Breast epithelium (tissue), 4 donors: ENCODE measurements at regions not wholly inside any gene's neighbourhood (a gene's known extent, or its start where the extent isn't known, plus 50 kb on each side); places are given as distances from the start of the nearest gene placed in this dataset.

Experiments used
- DNase-seq, 2 donors: peaks; one replicate each; pipeline ENCODE4 v3.0.0-alpha.2; 2019; ENCODE audit warnings: low spot score in 2 of 2
- H3K27ac ChIP-seq, 2 donors: fragments of 200-600 bp; sonication (generic) in 1 of 2; one replicate each; pipeline ENCODE4 v1.5.1; 2016 to 2019; ENCODE audit warnings: mild to moderate bottlenecking in 1 of 2
- H3K27me3 ChIP-seq, 2 donors: fragments of 200-600 bp; sonication (generic) in 1 of 2; one replicate each; pipeline versions ENCODE4 v1.5.1 to v1.6.0; 2017 to 2019; ENCODE audit warnings: control low read depth in 1 of 2, mild to moderate bottlenecking in 1 of 2
- H3K36me3 ChIP-seq: fragments of 200-600 bp; one replicate; pipeline ENCODE4 v1.5.1; 2019
- H3K4me1 ChIP-seq, 2 donors: fragments of 200-600 bp; sonication (generic); one replicate each; pipeline ENCODE4 v1.5.1; 2016 to 2019; ENCODE audit warnings: control low read depth in 1 of 2
- H3K4me3 ChIP-seq, 3 donors: fragments of 200-600 bp; sonication (generic); 1 replicate in 2 of 3; 2 replicates in 1 of 3; pipeline ENCODE4 v1.5.1; 2016 to 2019; ENCODE audit warnings: mild to moderate bottlenecking in 3 of 3, moderate library complexity in 2 of 3
- H3K9me3 ChIP-seq, 2 donors: fragments of 200-600 bp; sonication (generic) in 1 of 2; one replicate each; pipeline ENCODE4 v1.5.1; 2016 to 2019; ENCODE audit warnings: control low read depth in 1 of 2
- POLR2A ChIP-seq: fragments of 450-650 bp; IDR thresholded peaks from one replicate; pipeline ENCODE4 v1.6.1; 2016; ENCODE audit warnings: antibody characterized with exemption, mild to moderate bottlenecking, moderate library complexity
- POLR2AphosphoS5 ChIP-seq, 3 donors: sonication (generic); formaldehyde crosslinking; IDR thresholded peaks; one replicate each; pipeline ENCODE4 v1.6.1; 2017; ENCODE audit warnings: antibody characterized with exemption in 3 of 3
- intact Hi-C: fragments of 100-400 bp; cut with DNase I; formaldehyde crosslinking; loops from one replicate; pipeline ENCODE4 v1.15.1; 2023; ENCODE audit warnings: low total_unique reads
- TF ChIP-seq, protein P1 (sequence below), 3 donors: fragments of 450-650 bp; IDR thresholded peaks; one replicate each; pipeline ENCODE4 v1.5.1; 2016 to 2017; ENCODE audit warnings: antibody characterized with exemption in 3 of 3, mild to moderate bottlenecking in 3 of 3, moderate library complexity in 3 of 3

GRCh38 chr16:26433807-26434206, 632.9 kb upstream of the C16orf82 start:
- H3K9me3 ChIP-seq = peaks cover 3 to 13% of the 10 kb centered on the region in 2 donors
- H3K27me3 ChIP-seq = no peaks in the 10 kb centered on the region
- TF ChIP-seq POLR2A (no peak), POLR2AphosphoS5 (IDR thresholded peaks at IDR 0.05) (no peak)
- TF ChIP-seq, protein P1, sequence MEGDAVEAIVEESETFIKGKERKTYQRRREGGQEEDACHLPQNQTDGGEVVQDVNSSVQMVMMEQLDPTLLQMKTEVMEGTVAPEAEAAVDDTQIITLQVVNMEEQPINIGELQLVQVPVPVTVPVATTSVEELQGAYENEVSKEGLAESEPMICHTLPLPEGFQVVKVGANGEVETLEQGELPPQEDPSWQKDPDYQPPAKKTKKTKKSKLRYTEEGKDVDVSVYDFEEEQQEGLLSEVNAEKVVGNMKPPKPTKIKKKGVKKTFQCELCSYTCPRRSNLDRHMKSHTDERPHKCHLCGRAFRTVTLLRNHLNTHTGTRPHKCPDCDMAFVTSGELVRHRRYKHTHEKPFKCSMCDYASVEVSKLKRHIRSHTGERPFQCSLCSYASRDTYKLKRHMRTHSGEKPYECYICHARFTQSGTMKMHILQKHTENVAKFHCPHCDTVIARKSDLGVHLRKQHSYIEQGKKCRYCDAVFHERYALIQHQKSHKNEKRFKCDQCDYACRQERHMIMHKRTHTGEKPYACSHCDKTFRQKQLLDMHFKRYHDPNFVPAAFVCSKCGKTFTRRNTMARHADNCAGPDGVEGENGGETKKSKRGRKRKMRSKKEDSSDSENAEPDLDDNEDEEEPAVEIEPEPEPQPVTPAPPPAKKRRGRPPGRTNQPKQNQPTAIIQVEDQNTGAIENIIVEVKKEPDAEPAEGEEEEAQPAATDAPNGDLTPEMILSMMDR (IDR thresholded peaks at IDR 0.05) = no peak
- H3K36me3 ChIP-seq = no peaks in the 10 kb centered on the region
- no peak overlapping the region for H3K27ac ChIP-seq
- H3K4me1 ChIP-seq = no peaks in the 10 kb centered on the region
- H3K4me3 ChIP-seq = no peak overlapping the region
- no peak for DNase-seq
- intact Hi-C loops = no loop called here

GRCh38 chr16:26441178-26441577, 625.5 kb upstream of the C16orf82 start:
- intact Hi-C loops = no loop called here
- Histone ChIP-seq H3K4me3 (no peak overlapping the region), H3K9me3 (peaks cover 0 to 8% of the 10 kb centered on the region in 2 donors), H3K27ac (no peak overlapping the region), H3K4me1 (no peaks in the 10 kb centered on the region), H3K36me3 (no peaks in the 10 kb centered on the region), H3K27me3 (no peaks in the 10 kb centered on the region)
- TF ChIP-seq POLR2AphosphoS5 (IDR thresholded peaks at IDR 0.05) = no peak
- no peak for DNase-seq

DNA sequence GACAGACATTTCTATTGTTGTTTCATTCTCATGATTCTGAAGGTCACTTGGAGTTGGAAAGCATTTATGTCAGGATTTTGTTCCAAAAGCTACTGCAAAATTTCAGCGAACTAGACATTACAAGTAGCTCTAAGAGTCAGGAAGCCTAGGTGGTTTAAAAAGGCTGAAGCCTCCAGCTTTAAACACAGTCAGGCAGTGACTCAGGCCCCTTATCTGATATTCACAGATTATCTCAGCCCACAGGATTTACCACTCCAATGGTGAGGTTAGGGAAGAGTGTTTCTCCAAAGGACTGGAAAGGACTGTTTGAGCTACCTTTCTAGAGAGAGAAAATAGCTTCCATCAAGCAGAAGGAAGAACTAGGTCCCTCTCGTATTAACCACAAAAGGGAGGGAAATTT, 624.4 kb upstream of the C16orf82 start:
- intact Hi-C loops = no loop called here
- H3K9me3 ChIP-seq = peaks cover 0 to 6% of the 10 kb centered on the region in 2 donors
- H3K4me3 ChIP-seq = no peak overlapping the region
- no peak overlapping the region for H3K27ac ChIP-seq
- H3K36me3 ChIP-seq = no peaks in the 10 kb centered on the region
- no peaks in the 10 kb centered on the region for H3K4me1 ChIP-seq
- no peaks in the 10 kb centered on the region for H3K27me3 ChIP-seq
- DNase-seq = no peak
- TF ChIP-seq POLR2AphosphoS5 (IDR thresholded peaks at IDR 0.05) (no peak), POLR2A (no peak)
- TF ChIP-seq, protein P1 (IDR thresholded peaks at IDR 0.05) = no peak

- no peaks in the 10 kb centered on the region for H3K36me3 ChIP-seq
- H3K27ac ChIP-seq = no peak overlapping the region
- H3K9me3 ChIP-seq = peaks cover 0 to 10% of the 10 kb centered on the region in 2 donors
- intact Hi-C loops = no loop called here
- H3K4me1 ChIP-seq = no peaks in the 10 kb centered on the region
- DNase-seq = no peak
- TF ChIP-seq POLR2A (no peak), POLR2AphosphoS5 (IDR thresholded peaks at IDR 0.05) (no peak)
- TF ChIP-seq, protein P1 (IDR thresholded peaks at IDR 0.05) = no peak
- H3K27me3 ChIP-seq = no peaks in the 10 kb centered on the region
- no peak overlapping the region for H3K4me3 ChIP-seq
These were observed 619.2 kb upstream of the C16orf82 start for GRCh38 chr16:26447570-26447969.

- H3K4me1 ChIP-seq = no peaks in the 10 kb centered on the region
- no peak for DNase-seq
- peaks cover 0 to 8% of the 10 kb centered on the region in 2 donors for H3K27me3 ChIP-seq
- H3K27ac ChIP-seq = no peak overlapping the region
- no peak overlapping the region for H3K4me3 ChIP-seq
- no peak for TF ChIP-seq POLR2A
- TF ChIP-seq, protein P1 (IDR thresholded peaks at IDR 0.05) = no peak
- TF ChIP-seq POLR2AphosphoS5 (IDR thresholded peaks at IDR 0.05) = no peak
- intact Hi-C loops = no loop called here
- H3K9me3 ChIP-seq = peaks cover 0 to 10% of the 10 kb centered on the region in 2 donors
- no peaks in the 10 kb centered on the region for H3K36me3 ChIP-seq
These were observed 613.5 kb upstream of the C16orf82 start for GRCh38 chr16:26453215-26453614.

DNA sequence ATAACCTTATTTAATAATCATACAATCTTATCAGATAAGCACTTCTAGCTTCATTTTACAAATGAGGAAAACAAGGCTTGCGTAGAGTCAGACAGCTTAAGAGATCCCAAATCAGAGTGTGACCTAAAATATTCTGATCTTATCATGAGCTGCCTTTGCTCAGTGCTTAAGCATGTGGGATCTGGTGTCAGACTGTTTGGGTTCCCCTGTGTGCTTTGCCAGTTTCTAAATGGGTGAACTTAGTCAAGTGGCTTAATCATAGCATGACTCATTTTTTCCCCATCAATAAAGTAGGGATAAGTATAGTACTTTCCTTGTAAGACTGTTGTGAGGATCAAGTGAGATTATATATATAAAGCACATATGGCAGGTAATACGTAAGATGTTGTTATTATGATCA, 612.6 kb upstream of the C16orf82 start:
- no peak overlapping the region for H3K27ac ChIP-seq

More for the DNA sequence above, 612.6 kb upstream of the C16orf82 start:
- Histone ChIP-seq H3K36me3 (no peaks in the 10 kb centered on the region), H3K9me3 (peaks cover 0 to 7% of the 10 kb centered on the region in 2 donors), H3K4me1 (no peaks in the 10 kb centered on the region), H3K27me3 (peaks cover 0 to 8% of the 10 kb centered on the region in 2 donors), H3K4me3 (no peak overlapping the region)
- DNase-seq = no peak
- no peak for TF ChIP-seq POLR2AphosphoS5 (IDR thresholded peaks at IDR 0.05)
- no peak for TF ChIP-seq POLR2A
- TF ChIP-seq, protein P1 (IDR thresholded peaks at IDR 0.05) = no peak
- intact Hi-C loops = no loop called here
